ENCODE measurements at regions not wholly inside any gene's neighbourhood (a gene's known extent, or its start where the extent isn't known, plus 50 kb on each side); places are given as distances from the start of the nearest gene placed in this dataset.

- TF ChIP-seq CTCF (conservative IDR thresholded peaks at IDR 0.05; ENCODE audit: low read depth, low read length), result no peak
- no peak for TF ChIP-seq EZH2 (IDR thresholded peaks at IDR 0.05; ENCODE audit: low read length, unreplicated experiment)
- no peak for TF ChIP-seq EZH2phosphoT487 (IDR thresholded peaks at IDR 0.05; ENCODE audit: borderline replicate concordance, low read length)
Measured at GRCh38 chr9:131800366-131800765, 60.5 kb upstream of the RAPGEF1 start.

Measured in PC-3 (cell line).